HG03432 (cell line): ENCODE measurements at regions not wholly inside any gene's neighbourhood (a gene's known extent, or its start where the extent isn't known, plus 50 kb on each side); places are given as distances from the start of the nearest gene placed in this dataset.

Experiments
- ATAC-seq: cut with Tn5 transposase; IDR thresholded peaks from one replicate; pipeline ENCODE4 v1.9.1; 2021; ENCODE audit warnings: mild to moderate bottlenecking, moderate library complexity; ENCODE audit not compliant: unreplicated experiment

DNA sequence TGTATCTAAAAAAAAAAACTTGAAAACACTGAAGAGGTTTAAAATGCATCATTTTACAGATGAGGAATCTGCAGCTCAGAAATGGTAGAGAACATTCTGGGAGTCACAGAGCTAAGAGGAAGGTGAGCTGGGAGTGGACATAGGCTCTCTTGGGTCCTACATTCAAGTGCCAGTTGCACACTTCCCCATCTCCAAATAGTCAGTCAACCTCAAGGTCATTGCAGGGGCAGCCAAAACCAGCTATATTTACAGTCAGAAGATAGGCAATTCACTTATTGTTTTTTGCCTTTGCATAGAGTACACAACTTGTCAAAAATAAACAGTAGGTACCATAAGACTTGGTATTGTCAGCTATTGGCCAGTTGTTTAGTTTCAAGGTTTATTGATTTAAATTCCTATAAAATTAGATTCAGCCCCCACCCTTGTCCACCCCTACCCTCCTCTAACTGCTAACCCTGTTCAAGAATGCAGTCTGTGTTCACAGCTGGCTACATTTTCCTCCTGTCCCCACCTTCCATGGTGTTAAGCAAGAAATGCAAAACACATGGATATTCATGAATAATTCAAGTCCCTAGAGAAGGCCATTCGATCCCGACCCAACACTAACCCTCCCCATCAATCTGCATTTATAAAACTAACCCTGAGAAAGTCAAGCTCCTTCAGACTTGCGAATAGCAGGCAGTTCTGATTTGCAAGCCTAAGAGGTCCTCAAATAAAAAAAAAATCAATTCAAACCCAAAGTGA, 567.0 kb upstream of the MCTP2 start:
- ATAC-seq: no peak

DNA sequence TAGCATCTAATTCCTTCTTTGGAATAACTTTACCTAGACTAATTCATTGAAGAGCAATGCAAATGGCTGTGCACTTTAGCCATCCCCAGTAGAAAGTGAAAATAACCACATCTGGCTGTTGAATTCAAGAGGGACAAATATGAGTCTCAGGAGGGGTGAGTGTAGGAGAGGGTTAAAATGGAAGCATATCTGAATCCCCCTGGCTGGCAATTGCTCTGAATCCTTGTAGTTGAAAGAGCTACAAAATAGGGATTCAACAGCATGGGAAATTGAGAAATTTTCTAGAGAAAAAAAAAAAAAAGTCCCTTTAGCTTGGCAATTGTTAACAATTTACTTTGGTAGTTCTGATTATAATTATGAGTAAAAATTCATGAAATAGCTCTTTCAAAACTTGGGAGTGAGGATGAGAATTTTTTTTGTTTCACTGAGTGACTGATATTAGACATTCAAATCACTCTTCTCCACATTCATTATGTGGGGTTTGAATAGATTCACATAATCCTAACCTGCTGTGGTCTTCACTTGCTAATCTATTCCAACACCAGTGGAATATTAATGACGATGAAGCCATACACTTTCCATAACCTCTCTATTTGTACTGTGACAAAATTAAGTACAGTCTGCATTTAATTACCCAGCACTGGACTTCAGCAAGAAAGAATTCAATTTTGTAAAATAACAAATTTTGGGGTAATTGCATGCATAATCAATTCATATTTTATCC, 569.0 kb upstream of the MCTP2 start:
- no peak for ATAC-seq

DNA sequence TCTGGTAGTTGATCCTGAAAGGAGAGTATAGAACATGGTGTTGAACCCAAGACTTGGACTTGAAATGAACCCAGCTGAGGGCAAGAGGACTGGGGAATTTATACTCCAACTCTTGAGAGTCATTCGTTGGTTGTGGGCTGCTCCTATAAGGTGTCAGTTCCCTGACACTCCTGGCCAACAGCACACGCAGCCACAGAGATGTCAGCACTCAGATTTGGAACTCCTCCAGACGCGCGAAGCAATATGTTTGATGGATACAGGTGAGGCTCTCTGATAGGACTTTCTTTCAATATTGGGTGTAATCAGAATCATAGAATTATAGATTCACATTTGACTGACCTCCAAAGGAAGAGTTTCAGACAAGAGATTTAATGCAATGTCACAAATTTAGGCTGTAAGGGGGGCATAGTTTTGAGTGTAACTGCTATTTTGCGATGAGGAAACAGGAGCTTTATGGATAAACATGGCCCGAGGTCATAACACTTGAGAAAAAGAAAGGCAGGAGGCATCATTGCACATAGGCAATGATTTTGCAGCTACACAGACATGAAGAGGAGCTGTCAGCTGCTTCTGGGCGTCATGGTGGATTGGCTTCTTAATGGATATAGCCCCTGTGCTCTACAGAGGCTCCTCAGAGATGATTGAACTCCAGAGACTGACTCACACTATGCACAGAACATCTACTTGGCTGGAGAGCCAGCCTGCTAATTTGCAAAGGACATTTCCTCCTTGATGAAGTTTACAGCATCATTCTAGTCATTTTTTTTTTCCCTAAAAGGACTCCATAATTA, 569.2 kb upstream of the RGMA start:
- no peak for ATAC-seq

DNA sequence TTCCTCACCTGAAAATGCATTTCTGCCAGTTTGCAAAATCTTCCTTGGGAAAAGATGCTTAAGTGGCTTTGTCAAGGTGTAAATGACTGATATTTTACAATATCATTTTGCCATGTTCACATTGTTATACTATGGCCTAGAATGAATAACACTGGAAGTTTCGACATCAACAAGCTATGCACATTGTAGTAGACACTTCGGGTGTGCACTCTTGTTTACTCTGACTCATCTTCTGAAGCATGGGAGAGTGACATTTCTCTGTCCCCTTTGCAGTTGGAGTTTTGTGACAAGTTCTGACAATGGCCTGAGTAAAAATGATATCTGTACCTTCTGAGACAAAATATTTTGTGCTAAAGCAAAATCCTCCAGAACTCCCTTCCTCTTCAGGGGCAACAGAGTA, 567.0 kb upstream of the RGMA start:
- ATAC-seq: no peak

DNA sequence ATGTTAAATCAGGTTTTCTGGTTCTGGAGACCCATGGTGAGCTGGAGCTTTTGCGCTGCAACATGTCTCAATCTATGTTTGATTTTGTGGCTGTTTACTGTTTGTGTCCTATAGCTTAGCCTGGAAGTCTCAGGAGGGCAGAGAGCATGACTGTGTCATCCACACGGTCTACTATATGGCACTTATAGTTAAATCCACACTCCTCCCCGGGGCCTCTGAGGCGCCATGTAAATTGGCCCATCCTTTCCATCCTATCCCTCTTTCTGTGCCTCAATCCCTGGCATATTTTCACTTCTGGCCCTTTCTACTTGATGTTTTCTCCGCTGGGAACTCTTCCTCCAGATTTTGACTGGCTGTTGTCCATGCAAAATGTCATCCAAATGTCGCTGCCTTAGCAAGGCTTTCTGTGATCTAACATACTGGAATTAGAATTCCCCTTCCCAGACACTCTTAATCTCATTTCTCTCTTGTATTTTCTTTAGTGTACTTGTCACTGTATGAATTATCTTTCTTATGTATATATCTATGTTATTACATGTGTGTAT, 560.8 kb upstream of the RGMA start:
- ATAC-seq: no peak

DNA sequence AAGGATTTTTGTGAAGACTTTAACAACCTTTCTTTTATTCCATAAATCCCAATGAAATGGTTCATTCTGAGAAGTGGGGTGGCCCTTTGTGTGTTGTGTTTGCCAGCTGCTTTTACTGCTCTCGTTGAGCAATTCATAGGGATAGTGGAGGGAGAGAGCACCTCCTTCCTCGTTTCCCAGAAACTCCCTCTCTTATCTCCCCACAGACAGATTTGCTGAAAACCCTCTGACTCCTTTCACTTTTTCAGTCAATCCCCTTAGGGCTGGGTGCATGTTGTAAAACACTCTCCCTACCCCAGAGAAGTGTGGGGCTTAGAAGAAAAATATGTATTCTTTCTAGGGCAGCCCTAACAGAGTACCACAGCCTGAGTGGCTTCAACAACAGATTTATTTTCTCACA, 557.2 kb upstream of the RGMA start:
- ATAC-seq: no peak

DNA sequence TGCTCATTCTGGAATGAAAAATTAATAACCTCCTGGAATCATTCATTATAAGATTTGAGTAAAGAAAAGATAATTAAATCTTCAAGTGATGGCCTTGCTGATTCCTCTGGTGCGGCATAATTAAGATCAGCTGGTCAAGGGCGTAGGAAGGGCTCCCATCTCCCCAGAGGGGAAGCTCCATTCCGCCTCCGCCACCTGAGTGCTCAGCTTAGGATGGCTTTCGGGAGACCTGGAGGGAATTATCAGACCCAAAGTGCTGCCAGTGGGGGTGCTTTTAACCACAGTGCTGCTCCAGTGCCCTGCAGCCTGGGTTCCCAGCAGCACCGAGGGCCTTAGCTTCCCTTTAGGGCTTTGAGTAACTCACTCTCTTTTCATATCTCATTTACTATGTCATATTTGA, 556.6 kb upstream of the RGMA start:
- ATAC-seq: no peak

DNA sequence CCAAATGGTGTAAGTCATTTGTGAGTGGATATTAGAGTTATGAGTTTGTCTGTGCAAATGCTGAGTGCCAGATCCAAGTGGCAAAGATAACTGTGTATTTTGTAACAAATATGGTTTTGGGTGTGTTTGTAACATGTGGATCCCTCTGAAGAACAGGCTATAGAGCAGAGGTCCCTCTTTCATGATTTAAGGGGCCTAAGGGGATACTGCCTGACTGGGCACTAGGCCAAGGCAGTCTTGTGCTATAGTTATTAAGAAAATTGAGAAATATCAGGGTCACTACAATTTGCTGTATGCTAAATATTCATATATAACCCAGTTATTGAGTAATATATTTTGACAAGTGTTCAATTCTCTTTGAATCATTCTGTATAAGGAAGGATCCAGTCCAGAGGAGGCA, 555.6 kb upstream of the RGMA start:
- no peak for ATAC-seq

DNA sequence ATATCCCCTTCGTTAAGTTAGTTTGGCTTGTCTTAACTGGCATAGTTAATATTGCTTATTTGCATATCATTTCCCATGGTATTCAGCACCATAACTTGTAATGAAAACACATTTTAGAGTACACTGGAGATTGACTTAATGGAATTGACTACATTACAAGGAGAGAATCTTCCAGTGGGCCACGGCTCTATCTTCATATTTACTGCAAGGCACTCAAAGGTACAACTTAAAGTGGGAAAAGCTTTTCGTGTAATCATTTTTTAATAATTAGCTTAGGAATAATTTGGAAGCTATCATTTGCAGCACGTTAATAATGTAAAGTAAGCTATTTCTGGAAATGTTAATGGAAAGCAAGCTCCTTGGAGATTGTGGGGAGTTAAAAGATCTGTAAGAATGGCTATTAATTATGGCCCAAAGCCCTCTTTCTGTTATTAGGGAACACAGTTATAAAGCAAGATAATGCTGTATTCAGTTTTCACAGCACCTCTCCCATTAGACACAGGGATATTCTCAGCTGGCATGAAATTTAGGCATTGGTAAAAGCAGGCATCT, 551.5 kb upstream of the RGMA start:
- no peak for ATAC-seq

DNA sequence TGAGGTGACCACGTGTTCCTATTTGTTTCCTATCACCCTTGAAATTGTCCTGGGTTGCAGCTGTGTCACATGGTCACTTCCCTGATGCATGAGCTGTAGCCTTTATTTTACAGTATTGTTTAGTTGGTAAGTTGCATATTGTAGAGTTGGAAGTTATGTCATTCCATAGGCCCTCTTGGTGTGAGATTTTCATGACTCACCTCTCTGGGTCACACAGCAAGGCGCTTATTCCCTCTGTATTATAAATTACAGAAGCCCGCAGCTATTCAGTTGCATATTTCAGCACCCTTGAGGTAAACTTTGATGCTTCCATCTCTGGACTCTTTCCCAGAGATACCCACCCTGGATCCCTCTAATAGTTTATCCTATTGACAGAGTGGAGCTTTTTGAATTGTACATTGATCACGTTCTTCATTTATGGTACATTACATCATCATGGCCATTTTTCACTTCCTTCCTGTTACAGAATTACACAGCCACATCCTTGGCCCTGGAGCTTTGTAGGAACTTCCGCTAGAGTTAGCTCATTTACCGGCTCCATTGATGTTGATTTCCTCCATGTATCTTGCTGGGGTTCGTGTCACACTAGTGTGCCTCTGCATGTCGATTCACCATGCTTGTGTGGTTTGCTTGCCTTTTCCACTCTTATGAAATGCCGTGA, 543.1 kb upstream of the RGMA start:
- ATAC-seq: no peak

DNA sequence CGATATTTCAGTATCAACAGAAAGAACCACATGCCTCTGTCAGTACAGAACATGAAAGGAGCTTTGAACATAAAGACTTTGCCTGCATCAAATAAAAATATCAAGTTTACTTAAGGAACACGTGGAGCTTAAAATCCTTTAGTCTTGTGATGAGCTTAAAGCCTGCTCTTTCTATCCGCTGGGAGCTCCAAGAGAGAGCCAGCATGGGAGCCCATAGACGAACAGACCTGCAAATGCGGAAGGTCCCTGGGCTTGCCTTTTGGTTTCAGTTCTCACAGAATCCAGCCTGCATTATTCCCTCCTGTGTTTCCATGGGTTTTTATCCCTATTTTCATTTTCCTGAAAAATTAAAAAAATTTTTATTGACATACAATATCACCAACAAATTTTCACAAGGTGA, 530.6 kb upstream of the RGMA start:
- ATAC-seq: no peak

DNA sequence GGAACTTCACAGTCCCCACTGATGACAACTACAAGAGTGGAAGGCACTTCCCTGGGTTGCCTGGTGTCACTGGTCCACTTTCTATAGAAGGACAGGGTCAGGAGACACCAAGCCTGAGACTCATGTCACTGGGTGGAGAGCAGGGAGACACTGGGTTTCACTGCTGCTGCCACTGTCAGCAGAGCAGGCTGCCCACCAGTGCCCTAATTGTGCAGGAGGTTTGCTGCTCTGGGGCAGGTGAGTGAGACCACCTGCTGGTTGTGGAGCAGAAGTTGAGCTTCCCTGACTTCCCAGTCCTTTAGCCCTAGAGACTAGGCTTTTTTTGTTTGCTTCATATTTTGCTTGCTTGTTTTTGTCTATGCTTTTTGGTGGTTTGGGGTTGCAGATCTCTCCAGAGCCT, 528.4 kb upstream of the RGMA start:
- ATAC-seq: no peak

DNA sequence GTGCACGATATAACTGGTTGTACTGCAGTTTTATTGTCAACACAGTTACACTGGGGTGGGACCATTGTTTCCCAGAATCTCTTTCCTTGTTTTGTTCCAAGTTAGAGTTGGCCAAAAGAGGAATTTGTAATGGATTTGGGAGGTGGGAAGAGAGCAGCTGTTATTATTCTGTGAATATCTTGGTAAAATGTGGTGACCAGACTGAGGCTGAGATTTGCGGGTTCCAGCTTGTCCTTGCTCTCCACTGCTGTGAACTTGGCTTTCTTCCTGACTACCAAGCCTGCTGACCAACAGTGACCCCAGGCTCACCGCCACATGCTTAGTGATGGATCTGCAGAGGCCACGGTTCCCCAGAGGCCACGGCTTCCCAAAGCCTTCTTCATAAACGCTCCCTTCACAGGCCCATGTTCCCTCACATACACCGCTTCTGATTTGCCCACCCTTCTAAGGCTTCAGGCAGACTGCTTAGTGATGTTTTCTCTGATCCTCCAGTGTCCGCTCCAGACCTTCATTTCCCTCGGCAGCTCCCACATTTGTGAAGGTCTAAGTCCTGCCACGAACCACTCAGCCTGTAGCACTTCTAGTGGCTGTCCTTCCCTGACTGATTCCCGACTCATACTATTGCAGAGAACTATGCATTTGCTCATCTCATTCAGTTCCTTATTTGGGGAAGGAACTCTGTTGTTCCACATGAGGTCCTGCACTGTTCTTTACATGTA, 525.5 kb upstream of the RGMA start:
- ATAC-seq: no peak

DNA sequence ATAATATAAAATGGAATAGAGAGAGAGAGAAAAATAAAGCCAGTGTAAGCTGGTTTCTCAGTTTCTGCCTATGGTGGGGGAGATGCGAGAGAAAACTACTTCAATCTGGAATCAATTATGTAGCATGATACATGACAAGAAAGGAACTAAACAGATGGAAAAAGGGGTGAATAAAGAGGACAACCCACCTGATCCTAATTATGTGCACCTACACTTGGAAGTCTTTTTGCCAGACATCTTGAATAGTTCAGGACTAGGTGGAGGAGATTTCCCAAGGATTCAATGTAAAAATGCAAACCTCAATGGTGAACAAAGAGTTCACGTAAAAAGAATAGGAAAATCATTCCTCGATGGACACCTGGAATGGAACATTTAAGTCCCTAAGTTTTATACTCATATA, 524.4 kb upstream of the RGMA start:
- no peak for ATAC-seq

DNA sequence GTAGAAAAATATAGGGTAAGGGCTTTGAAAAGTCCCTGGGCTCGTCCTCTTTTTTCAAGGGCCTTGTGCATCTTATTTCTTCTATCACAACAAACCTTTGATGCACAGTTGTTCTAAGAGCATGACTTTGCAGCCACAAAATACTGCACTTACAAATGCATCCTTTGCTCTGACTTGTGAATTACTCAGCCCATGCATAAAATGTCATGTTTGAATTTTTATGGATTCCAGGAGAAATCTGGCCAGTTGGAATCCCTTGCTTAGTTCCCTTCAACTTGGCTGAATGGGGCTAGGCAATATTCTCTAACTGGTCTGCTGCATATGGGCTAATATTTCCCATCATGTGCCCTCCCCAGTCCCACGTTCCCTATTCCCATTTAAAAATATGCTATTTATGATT, 523.9 kb upstream of the RGMA start:
- ATAC-seq: no peak

DNA sequence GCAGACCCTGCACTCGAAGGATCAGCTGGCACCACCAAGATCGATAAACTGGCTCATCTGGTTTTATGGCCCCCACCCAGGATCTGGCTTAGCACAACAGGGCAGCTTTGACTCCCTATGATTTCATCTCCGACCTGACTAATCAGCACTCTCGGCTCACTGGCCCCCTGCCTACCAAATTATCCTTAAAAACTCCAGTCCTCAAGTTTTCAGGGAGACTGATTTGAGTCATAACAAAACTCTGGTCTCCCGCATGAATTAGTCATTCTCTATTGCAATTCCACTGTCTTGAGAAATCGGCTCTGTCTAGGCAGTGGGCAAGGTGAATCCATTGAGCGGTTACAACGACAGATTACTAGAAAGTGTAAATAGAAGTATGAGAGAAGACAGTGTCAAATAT, 521.9 kb upstream of the RGMA start:
- ATAC-seq: no peak

DNA sequence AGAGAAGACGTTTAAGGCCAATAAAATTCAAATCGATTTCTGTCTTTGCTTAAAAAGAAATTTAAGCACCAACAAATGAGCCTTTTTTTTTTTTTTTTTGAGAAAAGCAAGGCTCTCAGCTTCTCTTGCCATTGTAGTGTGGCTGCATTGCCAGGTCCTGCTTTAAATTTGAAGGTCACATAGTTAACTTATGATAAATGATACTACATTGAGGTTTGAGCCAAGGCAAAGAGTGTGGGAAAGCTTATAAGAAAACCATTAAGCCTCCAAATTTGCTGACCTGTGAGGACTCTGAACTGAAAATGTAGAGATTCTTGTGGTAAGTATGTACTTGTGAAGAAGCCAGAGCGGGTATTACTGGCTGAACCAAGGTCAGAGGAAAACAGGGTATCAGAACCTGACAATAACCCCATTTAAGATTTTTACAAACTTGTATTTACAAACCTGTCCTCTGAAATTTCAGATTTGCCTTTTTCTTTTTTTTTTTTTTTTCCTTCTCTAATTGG, 519.7 kb upstream of the RGMA start:
- no peak for ATAC-seq

DNA sequence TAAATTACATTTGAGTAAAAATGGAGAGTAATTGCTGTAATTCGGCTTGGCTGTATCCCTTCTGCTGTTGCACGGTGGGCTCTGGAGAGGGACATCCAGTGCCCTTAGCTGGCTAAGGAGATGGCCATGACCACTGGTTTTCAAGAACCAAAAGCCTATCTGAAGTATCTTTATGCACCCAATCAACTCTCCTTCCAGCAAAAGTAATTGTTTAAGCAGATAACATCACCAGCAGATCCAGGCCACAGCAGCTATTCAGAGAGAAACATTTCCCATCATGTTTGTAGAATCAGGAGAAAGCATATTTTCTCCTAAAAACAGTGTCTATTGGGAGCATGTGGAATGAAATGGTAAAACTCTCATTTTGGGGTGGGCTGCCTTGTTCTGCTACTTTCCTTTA, 514.5 kb upstream of the RGMA start:
- ATAC-seq: no peak

DNA sequence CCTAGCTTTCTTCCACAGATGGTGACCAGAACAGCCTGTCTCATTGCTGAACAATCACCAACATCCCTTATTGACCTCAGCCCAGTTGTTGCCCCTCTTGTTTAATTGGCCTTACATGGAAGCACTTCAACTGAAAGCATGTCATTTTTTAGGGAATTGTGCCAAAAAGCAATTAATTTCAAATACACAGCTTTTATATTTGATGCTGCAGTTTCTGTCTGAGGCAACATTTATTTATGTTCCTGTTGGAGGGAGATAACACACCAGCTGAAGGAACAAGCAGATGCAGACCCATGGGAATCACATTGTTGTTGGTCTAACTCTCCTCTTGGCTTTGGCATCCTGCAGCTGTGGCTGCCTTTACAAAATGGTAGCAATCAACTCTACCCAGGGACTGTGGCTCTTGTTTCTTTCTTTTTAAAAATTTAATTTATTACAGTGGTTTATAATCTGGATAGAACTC, 498.1 kb upstream of the RGMA start:
- no peak for ATAC-seq

DNA sequence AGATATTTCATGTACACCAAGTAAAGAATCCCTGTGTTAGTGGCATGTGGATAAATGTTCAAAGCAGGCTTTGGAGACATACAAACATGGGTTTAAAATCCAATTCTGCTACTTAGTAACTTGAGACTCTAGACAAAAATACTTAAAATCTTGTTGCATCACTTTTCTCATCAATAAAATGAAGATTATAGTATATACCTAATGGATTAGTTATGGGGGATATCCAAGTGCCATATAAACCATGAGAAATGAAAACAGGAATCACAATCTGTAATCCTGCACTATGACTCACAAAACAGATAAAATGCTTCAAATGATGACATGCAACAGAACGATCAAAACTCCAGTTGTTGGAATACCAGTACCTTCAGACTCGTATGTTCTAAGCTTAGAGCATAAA, 496.0 kb upstream of the RGMA start:
- ATAC-seq: no peak
